AG09309 (cell line): ENCODE measurements at regions not wholly inside any gene's neighbourhood (a gene's known extent, or its start where the extent isn't known, plus 50 kb on each side); places are given as distances from the start of the nearest gene placed in this dataset.

Experiments
- DNase-seq: peaks from one replicate; pipeline ENCODE4 v3.0.0-alpha.2; 2010; ENCODE audit warnings: low read depth
- H3K4me3 ChIP-seq: 2 replicates; pipeline ENCODE4 v1.5.1; 2011; ENCODE audit warnings: mild to moderate bottlenecking, low read depth, low read length, moderate library complexity; ENCODE audit not compliant: control insufficient read depth
- TF ChIP-seq, protein P1 (sequence below): IDR thresholded peaks from 2 replicates; pipeline ENCODE4 v1.5.1; 2011; ENCODE audit warnings: mild to moderate bottlenecking, low read depth, low read length, inconsistent platforms; ENCODE audit not compliant: insufficient read depth, control insufficient read depth; ENCODE audit errors: missing control alignments

- no peak for DNase-seq
- no peak overlapping the region for H3K4me3 ChIP-seq
- TF ChIP-seq, protein P1, sequence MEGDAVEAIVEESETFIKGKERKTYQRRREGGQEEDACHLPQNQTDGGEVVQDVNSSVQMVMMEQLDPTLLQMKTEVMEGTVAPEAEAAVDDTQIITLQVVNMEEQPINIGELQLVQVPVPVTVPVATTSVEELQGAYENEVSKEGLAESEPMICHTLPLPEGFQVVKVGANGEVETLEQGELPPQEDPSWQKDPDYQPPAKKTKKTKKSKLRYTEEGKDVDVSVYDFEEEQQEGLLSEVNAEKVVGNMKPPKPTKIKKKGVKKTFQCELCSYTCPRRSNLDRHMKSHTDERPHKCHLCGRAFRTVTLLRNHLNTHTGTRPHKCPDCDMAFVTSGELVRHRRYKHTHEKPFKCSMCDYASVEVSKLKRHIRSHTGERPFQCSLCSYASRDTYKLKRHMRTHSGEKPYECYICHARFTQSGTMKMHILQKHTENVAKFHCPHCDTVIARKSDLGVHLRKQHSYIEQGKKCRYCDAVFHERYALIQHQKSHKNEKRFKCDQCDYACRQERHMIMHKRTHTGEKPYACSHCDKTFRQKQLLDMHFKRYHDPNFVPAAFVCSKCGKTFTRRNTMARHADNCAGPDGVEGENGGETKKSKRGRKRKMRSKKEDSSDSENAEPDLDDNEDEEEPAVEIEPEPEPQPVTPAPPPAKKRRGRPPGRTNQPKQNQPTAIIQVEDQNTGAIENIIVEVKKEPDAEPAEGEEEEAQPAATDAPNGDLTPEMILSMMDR: no peak
These were observed 140.8 kb upstream of the SETBP1 start for GRCh38 chr18:44539926-44540325.

DNA sequence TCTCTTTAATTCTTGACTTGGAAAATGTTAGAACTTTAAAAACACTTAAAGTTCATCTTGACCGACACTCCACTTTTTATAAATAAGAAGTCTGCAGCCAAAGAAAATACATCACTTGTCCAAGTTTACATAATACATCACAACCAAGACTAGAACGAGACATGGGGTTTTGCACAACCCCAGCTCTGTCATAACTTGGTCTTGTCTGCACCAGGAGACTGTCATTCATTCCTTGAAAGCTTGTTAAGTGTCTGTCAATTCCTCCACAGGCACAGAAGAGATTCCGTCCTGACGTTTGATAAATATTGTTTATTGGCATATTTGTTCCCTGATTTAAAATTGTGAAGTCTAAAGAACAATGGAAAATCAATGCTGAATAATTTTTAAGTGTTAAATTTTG is 139.5 kb upstream of the SETBP1 start:
- H3K4me3 ChIP-seq: no peak overlapping the region
- DNase-seq: no peak
- TF ChIP-seq, protein P1: no peak

GRCh38 chr18:44541781-44542180 is 138.9 kb upstream of the SETBP1 start:
- DNase-seq: no peak
- H3K4me3 ChIP-seq: no peak overlapping the region
- TF ChIP-seq, protein P1: no peak

DNA sequence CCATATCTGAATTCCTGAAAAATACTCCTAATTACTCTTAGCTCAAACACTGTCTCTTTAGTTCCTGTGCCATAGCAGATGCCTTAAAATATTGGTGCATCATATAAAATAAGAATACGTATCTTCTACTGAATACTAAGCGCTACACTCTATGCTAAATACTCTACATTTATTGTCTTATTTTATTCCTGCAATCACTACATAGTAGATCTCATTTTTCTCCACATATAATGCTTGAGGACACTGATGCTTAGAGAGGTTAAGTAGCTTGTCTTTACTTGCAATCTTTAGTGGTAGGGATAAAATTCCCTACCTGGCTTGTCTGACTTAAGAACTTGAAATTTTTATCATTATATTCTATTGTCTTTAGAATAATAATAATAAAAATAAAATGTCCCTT is 137.3 kb upstream of the SETBP1 start:
- no peak overlapping the region for H3K4me3 ChIP-seq
- TF ChIP-seq, protein P1: no peak
- no peak for DNase-seq

DNA sequence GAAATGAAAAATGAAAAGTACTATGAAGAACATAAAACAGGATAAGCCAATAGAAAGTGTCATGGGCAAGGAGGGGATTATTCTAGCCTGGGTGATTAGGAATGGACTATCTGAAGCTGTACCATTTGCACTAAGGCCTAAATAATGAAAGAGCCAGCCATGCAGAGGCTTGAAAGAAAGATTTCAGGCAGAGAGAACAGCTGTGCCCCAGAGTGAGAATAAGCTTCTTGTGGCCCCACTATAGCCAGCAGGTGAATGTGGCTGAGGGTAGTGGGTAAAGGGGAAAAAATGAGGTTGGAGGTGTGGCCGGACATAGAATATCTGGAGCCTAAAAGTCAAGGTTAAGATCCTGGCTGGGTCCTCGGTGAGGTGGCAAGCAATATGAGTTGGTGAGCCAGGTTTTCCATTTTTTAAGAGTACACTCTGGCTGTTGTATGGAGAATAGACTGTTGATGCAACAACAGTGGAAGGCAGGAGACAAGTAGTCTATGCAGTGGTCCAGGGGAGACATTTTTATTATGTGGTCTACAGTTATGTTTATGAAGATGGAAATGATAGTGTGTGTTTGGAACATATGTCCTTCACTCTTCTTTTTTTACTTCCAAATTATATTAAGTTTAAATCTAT is 135.2 kb upstream of the SETBP1 start:
- TF ChIP-seq, protein P1: no peak
- no peak for DNase-seq

DNA sequence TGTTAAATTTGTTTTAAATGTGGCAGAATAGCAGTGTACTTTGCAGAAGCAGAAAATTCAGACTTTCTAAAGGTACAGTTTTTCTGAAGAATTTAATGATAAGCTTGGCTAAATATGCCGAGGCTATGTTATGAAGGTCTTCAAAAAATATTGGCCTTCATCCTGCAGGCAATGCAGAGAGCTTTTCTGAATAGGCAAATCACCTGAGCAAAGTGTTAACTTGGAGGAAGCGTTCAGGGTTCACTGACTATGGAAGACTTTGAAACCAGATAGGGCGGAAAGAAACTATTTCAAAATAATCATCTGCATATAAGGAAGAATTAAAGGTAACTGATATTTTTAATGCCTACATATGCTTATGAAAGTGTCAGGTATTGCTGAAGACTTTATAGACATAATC is 133.7 kb upstream of the SETBP1 start:
- no peak for DNase-seq
- TF ChIP-seq, protein P1: no peak
- H3K4me3 ChIP-seq: no peak overlapping the region

More for the DNA sequence above, 135.2 kb upstream of the SETBP1 start:
- no peak overlapping the region for H3K4me3 ChIP-seq
